Tibial nerve (tissue), 4 donors: ENCODE measurements at regions not wholly inside any gene's neighbourhood (a gene's known extent, or its start where the extent isn't known, plus 50 kb on each side); places are given as distances from the start of the nearest gene placed in this dataset.

ENCODE experiments used
- CTCF ChIP-seq, 5 experiments: fragments of 200-600 bp in 3 of 5; fragments of 450-650 bp in 2 of 5; sonication (generic) in 3 of 5; IDR thresholded peaks; one replicate each; pipeline ENCODE4 v1.5.1; 2016 to 2019; ENCODE audit warnings: antibody characterized with exemption in 5 of 5, mild to moderate bottlenecking in 3 of 5, moderate library complexity in 2 of 5
- EP300 ChIP-seq, 2 donors: sonication (generic); formaldehyde crosslinking; IDR thresholded peaks; one replicate each; pipeline ENCODE4 v1.6.1; 2017; ENCODE audit warnings: antibody characterized with exemption in 2 of 2, mild to moderate bottlenecking in 1 of 2

- no peak for TF ChIP-seq CTCF (IDR thresholded peaks at IDR 0.05)
- TF ChIP-seq EP300 (IDR thresholded peaks at IDR 0.05), result no peak
These were observed 351.8 kb downstream of the NXPE2 start for GRCh38 chr11:115030166-115030565.
